K562 (cell line): ENCODE measurements at regions not wholly inside any gene's neighbourhood (a gene's known extent, or its start where the extent isn't known, plus 50 kb on each side); places are given as distances from the start of the nearest gene placed in this dataset.

Experiments used
- ATAC-seq: fragments of 200-7000 bp; cut with Tn5 transposase; 3 replicates; pipeline ENCODE4 v1.9.1; 2020; ENCODE audit warnings: moderate library complexity
- BruUV-seq: library from RNA; stranded (reverse); fragments of 400-500 nt; replicated peaks from 2 replicates; lab custom pipeline; 2021; lab: Mats Ljungman, UMichigan
- CTCF ChIA-PET: fragments of 300-600 bp; formaldehyde crosslinking; extraction: SDS; loops from one replicate; lab custom pipeline; 2021; ENCODE audit warnings: low intra/inter-chr PET ratio; lab: Yijun Ruan, JAX
- POLR2A ChIA-PET: fragments of 300-600, 350-650 bp; sonication (Branson Sonifier 250); formaldehyde crosslinking; extraction: SDS; loops from one replicate; lab custom pipeline; 2021; ENCODE audit warnings: antibody characterized with exemption, inconsistent platforms; lab: Yijun Ruan, JAX
- DNase-seq, 4 experiments: peaks; one replicate each; pipeline versions ENCODE4 v3.0.0 to v3.0.0-alpha.2; 2011 to 2018; ENCODE audit warnings: low spot score in 3 of 4, mixed read lengths in 3 of 4; ENCODE audit errors: extremely low read depth in 1 of 4
- FAIRE-seq: peaks from 2 replicates; lab custom pipeline; 2011; peaks lifted over from hg19 to GRCh38; lab: Jason Lieb, UNC
- H2AFZ ChIP-seq: 2 replicates; pipeline ENCODE4 v1.6.0; 2011; ENCODE audit warnings: low read depth, low read length, control low read depth, inconsistent platforms
- H3K27ac ChIP-seq: fragments of 200-600 bp; 3 replicates; pipeline ENCODE4 v1.8.0; 2011; ENCODE audit warnings: low read depth, mild to moderate bottlenecking, control low read depth, inconsistent platforms, low read length, moderate library complexity, mixed read lengths; ENCODE audit errors: extremely low read depth
- H3K27me3 ChIP-seq, 2 experiments: fragments of 300-600 bp in 1 of 2; 2 replicates in 1 of 2; 3 replicates in 1 of 2; pipeline versions ENCODE4 v1.6.0 to v1.8.0; 2011; ENCODE audit warnings: inconsistent platforms in 2 of 2, low read length in 2 of 2, mild to moderate bottlenecking in 1 of 2, mixed read lengths in 1 of 2, moderate library complexity in 1 of 2; ENCODE audit not compliant: control insufficient read depth in 2 of 2, insufficient read depth in 2 of 2
- H3K36me3 ChIP-seq: fragments of 300-600 bp; 3 replicates; pipeline ENCODE4 v1.8.0; 2011; ENCODE audit warnings: mild to moderate bottlenecking, low read length, inconsistent platforms; ENCODE audit not compliant: control insufficient read depth, insufficient read depth
- H3K4me1 ChIP-seq, 2 experiments: fragments of 200-600 bp in 1 of 2; replicated peaks in 1 of 2; 2 replicates in 1 of 2; 3 replicates in 1 of 2; pipeline versions ENCODE4 v1.5.1 to v1.8.0; 2011; ENCODE audit warnings: inconsistent platforms in 2 of 2, low read length in 2 of 2, mild to moderate bottlenecking in 1 of 2, mixed read lengths in 1 of 2, moderate library complexity in 1 of 2; ENCODE audit not compliant: control insufficient read depth in 2 of 2, insufficient read depth in 2 of 2
- H3K4me2 ChIP-seq: 2 replicates; pipeline ENCODE4 v1.6.1; 2011; ENCODE audit warnings: low read length, control low read depth, inconsistent platforms, mixed read lengths; ENCODE audit not compliant: insufficient read depth
- H3K4me3 ChIP-seq: fragments of 200-600 bp; sonication (generic), shearing (Covaris generic); 2 replicates; pipeline ENCODE4 v1.5.1; 2016; ENCODE audit warnings: control low read depth, inconsistent platforms
- H3K79me2 ChIP-seq: fragments of 200-600 bp; 3 replicates; pipeline ENCODE4 v1.8.0; 2011; ENCODE audit warnings: low read length, inconsistent platforms; ENCODE audit not compliant: control insufficient read depth, insufficient read depth
- H3K9ac ChIP-seq, 2 experiments: 2 replicates each; pipeline versions ENCODE4 v1.6.0 to v1.6.1; 2011; ENCODE audit warnings: low read depth in 2 of 2, low read length in 2 of 2, control low read depth in 1 of 2, inconsistent platforms in 1 of 2, mild to moderate bottlenecking in 1 of 2, mixed read lengths in 1 of 2; ENCODE audit not compliant: insufficient read depth in 1 of 2
- H3K9me1 ChIP-seq: one replicate; pipeline ENCODE4 v1.6.0; 2011; ENCODE audit warnings: inconsistent platforms, mild to moderate bottlenecking, low read length, moderate library complexity; ENCODE audit not compliant: control insufficient read depth, insufficient read depth
- H3K9me3 ChIP-seq: replicated peaks from 2 replicates; pipeline ENCODE4 v1.5.1; 2011; ENCODE audit warnings: low read depth, low read length, inconsistent platforms; ENCODE audit not compliant: control insufficient read depth, insufficient read depth
- H4K20me1 ChIP-seq: replicated peaks from 2 replicates; pipeline ENCODE4 v1.6.1; 2011; ENCODE audit warnings: low read length, inconsistent platforms, mixed read lengths; ENCODE audit not compliant: control insufficient read depth, insufficient read depth
- DMBX1 ChIP-seq: fragments of 250-450 bp; sonication (Bioruptor Pico); IDR thresholded peaks from 2 replicates; pipeline ENCODE4 v1.8.0; 2022; ENCODE audit warnings: inconsistent platforms, mild to moderate bottlenecking, moderate library complexity, borderline replicate concordance
- ESRRB ChIP-seq: fragments of 250-450 bp; sonication (Bioruptor Pico); IDR thresholded peaks from 2 replicates; pipeline ENCODE4 v1.5.0; 2020; ENCODE audit warnings: mild to moderate bottlenecking, moderate library complexity, borderline replicate concordance
- HBP1 ChIP-seq: fragments of 450-650 bp; formaldehyde crosslinking; IDR thresholded peaks from 2 replicates; pipeline ENCODE4 v1.4.0; 2022; ENCODE audit warnings: missing genetic modification characterization
- IRF1 ChIP-seq: sonication (generic); formaldehyde crosslinking; IDR thresholded peaks from 2 replicates; pipeline ENCODE4 v1.8.0; 2022; ENCODE audit warnings: missing genetic modification reagents, mild to moderate bottlenecking, borderline replicate concordance
- ZNF184 ChIP-seq: sonication (generic); formaldehyde crosslinking; IDR thresholded peaks from 2 replicates; pipeline ENCODE4 v1.5.0; 2020; ENCODE audit warnings: missing genetic modification reagents
- ZNF239 ChIP-seq: fragments of 250-450 bp; sonication (Bioruptor Pico); IDR thresholded peaks from 2 replicates; pipeline ENCODE4 v1.4.0; 2020; ENCODE audit warnings: mild to moderate bottlenecking
- WGBS: fragments of 100-300 bp; shearing (Covaris generic); methylation state at CpG from one replicate; pipeline ENCODE4 v1.1.6; 2016; ENCODE audit warnings: low coverage, mixed read lengths; ENCODE audit not compliant: insufficient coverage; ENCODE audit errors: missing lambda C conversion rate; 5-methylcytosine and 5-hydroxymethylcytosine counted together
- in situ Hi-C: fragments of 300-500 bp; cut with MboI; formaldehyde crosslinking; loops from 4 replicates; pipeline ENCODE4 v1.15.0; 2018; ENCODE audit warnings: inconsistent platforms, mixed read lengths
- intact Hi-C: fragments of 100-400 bp; cut with micrococcal nuclease; formaldehyde crosslinking; loops from 2 replicates; pipeline ENCODE4 v1.14.2; 2022
- TF ChIP-seq, protein P1 (sequence below), 3 experiments: IDR thresholded peaks in 2 of 3; conservative IDR thresholded peaks in 1 of 3; 2 replicates each; pipeline ENCODE4 v1.5.1; 2011 to 2012; ENCODE audit warnings: low read length in 3 of 3, mild to moderate bottlenecking in 3 of 3, control low read depth in 2 of 3, improper control_type of control experiment in 1 of 3, inconsistent platforms in 1 of 3, low read depth in 1 of 3, mixed read lengths in 1 of 3, moderate library complexity in 1 of 3; ENCODE audit not compliant: insufficient read depth in 2 of 3
- TF ChIP-seq, protein P2 (sequence below), 2 experiments: IDR thresholded peaks; 2 replicates each; pipeline ENCODE4 v1.6.1; 2012; ENCODE audit warnings: improper control_type of control experiment in 2 of 2, low read depth in 2 of 2, low read length in 2 of 2, borderline replicate concordance in 1 of 2

GRCh38 chr6:49087369-49087768, 375.7 kb downstream of the MMUT start:
- Histone ChIP-seq H3K27me3 (no peaks in the 10 kb centered on the region), H4K20me1 (no peaks in the 10 kb centered on the region), H3K4me3 (no peak overlapping the region), H3K9me3 (peaks cover 2% of the 10 kb centered on the region), H3K4me1 (no peaks in the 10 kb centered on the region), H3K9me1 (no peaks in the 10 kb centered on the region), H3K36me3 (no peaks in the 10 kb centered on the region), H3K27ac (no peak overlapping the region), H2AFZ (no peak overlapping the region), H3K79me2 (no peaks in the 10 kb centered on the region)
- intact Hi-C loops, result no loop called here
- DNase-seq (no peak), FAIRE-seq (no peak)
- no TSS peak for BruUV-seq
- CTCF ChIA-PET, result no interaction called here
- 3% methylated on average over 3 of the region's 3 CpGs for WGBS
- POLR2A ChIA-PET, result no interaction called here
- in situ Hi-C loops, result no loop called here
- TF ChIP-seq ZNF239 (CRISPR knock-in tag), result no peak
- TF ChIP-seq HBP1 (CRISPR knock-in tag), result no peak
- TF ChIP-seq, protein P1, sequence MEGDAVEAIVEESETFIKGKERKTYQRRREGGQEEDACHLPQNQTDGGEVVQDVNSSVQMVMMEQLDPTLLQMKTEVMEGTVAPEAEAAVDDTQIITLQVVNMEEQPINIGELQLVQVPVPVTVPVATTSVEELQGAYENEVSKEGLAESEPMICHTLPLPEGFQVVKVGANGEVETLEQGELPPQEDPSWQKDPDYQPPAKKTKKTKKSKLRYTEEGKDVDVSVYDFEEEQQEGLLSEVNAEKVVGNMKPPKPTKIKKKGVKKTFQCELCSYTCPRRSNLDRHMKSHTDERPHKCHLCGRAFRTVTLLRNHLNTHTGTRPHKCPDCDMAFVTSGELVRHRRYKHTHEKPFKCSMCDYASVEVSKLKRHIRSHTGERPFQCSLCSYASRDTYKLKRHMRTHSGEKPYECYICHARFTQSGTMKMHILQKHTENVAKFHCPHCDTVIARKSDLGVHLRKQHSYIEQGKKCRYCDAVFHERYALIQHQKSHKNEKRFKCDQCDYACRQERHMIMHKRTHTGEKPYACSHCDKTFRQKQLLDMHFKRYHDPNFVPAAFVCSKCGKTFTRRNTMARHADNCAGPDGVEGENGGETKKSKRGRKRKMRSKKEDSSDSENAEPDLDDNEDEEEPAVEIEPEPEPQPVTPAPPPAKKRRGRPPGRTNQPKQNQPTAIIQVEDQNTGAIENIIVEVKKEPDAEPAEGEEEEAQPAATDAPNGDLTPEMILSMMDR (IDR thresholded peaks at IDR 0.05 in 2 of 3, conservative IDR thresholded peaks at IDR 0.05 in 1 of 3; ENCODE audit: insufficient read depth in 2 of 3, low read depth in 1 of 3, low read length in 3 of 3), result no peak
- no peak for TF ChIP-seq IRF1 (CRISPR knock-in tag)
- TF ChIP-seq DMBX1, result no peak
- TF ChIP-seq ESRRB (CRISPR knock-in tag), result no peak
- TF ChIP-seq, protein P2, sequence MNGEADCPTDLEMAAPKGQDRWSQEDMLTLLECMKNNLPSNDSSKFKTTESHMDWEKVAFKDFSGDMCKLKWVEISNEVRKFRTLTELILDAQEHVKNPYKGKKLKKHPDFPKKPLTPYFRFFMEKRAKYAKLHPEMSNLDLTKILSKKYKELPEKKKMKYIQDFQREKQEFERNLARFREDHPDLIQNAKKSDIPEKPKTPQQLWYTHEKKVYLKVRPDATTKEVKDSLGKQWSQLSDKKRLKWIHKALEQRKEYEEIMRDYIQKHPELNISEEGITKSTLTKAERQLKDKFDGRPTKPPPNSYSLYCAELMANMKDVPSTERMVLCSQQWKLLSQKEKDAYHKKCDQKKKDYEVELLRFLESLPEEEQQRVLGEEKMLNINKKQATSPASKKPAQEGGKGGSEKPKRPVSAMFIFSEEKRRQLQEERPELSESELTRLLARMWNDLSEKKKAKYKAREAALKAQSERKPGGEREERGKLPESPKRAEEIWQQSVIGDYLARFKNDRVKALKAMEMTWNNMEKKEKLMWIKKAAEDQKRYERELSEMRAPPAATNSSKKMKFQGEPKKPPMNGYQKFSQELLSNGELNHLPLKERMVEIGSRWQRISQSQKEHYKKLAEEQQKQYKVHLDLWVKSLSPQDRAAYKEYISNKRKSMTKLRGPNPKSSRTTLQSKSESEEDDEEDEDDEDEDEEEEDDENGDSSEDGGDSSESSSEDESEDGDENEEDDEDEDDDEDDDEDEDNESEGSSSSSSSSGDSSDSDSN (IDR thresholded peaks at IDR 0.05; ENCODE audit: borderline replicate concordance in 1 of 2, low read depth in 2 of 2, low read length in 2 of 2), result no peak
- TF ChIP-seq ZNF184 (CRISPR knock-in tag), result no peak
- TF ChIP-seq, all 486 proteins: peak for 0
- Histone ChIP-seq H3K4me2 (no peak overlapping the region), H3K9ac (no peak overlapping the region)
- ATAC-seq, result no peak
